Hepatocyte (in vitro differentiated cells): ENCODE measurements at regions not wholly inside any gene's neighbourhood (a gene's known extent, or its start where the extent isn't known, plus 50 kb on each side); places are given as distances from the start of the nearest gene placed in this dataset.

Source experiments
- DNase-seq: peaks from one replicate; pipeline ENCODE4 v3.0.0-alpha.2; 2016; ENCODE audit warnings: low spot score
- H2AFZ ChIP-seq: fragments of 200-600 bp; sonication (generic); 2 replicates; pipeline ENCODE4 v1.6.0; 2016; ENCODE audit warnings: antibody characterized with exemption, mild to moderate bottlenecking
- H3K27ac ChIP-seq: fragments of 200-600 bp; sonication (generic); 2 replicates; pipeline ENCODE4 v1.5.1; 2016; ENCODE audit warnings: mild to moderate bottlenecking
- H3K27me3 ChIP-seq: fragments of 200-600 bp; sonication (generic); 2 replicates; pipeline ENCODE4 v1.6.1; 2016
- H3K36me3 ChIP-seq: fragments of 200-600 bp; sonication (generic); replicated peaks from 2 replicates; pipeline ENCODE4 v1.5.1; 2016; ENCODE audit warnings: low read depth; ENCODE audit not compliant: insufficient read depth
- H3K4me1 ChIP-seq: fragments of 200-600 bp; sonication (generic); 2 replicates; pipeline ENCODE4 v1.5.1; 2016; ENCODE audit warnings: mild to moderate bottlenecking, moderate library complexity; ENCODE audit not compliant: insufficient read depth
- H3K4me2 ChIP-seq: fragments of 200-600 bp; sonication (generic); 2 replicates; pipeline ENCODE4 v1.6.0; 2016
- H3K4me3 ChIP-seq: fragments of 200-600 bp; sonication (generic); 2 replicates; pipeline ENCODE4 v1.5.1; 2016; ENCODE audit warnings: mild to moderate bottlenecking
- H3K79me2 ChIP-seq: fragments of 200-600 bp; sonication (generic); 2 replicates; pipeline ENCODE4 v1.6.0; 2017; ENCODE audit warnings: mild to moderate bottlenecking
- H3K9me2 ChIP-seq: fragments of 200-600 bp; sonication (generic); replicated peaks from 2 replicates; pipeline ENCODE4 v1.6.0; 2017; ENCODE audit warnings: mild to moderate bottlenecking; ENCODE audit not compliant: insufficient read depth
- H3K9me3 ChIP-seq: fragments of 200-600 bp; sonication (generic); 2 replicates; pipeline ENCODE4 v1.5.1; 2016; ENCODE audit warnings: low read depth, mild to moderate bottlenecking
- H4K20me1 ChIP-seq: fragments of 200-600 bp; sonication (generic); 2 replicates; pipeline ENCODE4 v1.6.0; 2016; ENCODE audit warnings: mild to moderate bottlenecking; ENCODE audit not compliant: insufficient read depth, poor library complexity, severe bottlenecking
- EZH2 ChIP-seq: fragments of 200-600 bp; sonication (generic); IDR thresholded peaks from 2 replicates; pipeline ENCODE4 v1.6.1; 2016; ENCODE audit warnings: antibody characterized with exemption, mild to moderate bottlenecking, borderline replicate concordance
- EZH2phosphoT487 ChIP-seq: fragments of 200-600 bp; sonication (generic); IDR thresholded peaks from one replicate; pipeline ENCODE4 v1.6.1; 2018; ENCODE audit warnings: antibody characterized with exemption, mild to moderate bottlenecking, low read depth, moderate library complexity; ENCODE audit not compliant: unreplicated experiment, severe bottlenecking
- WGBS: methylation state at CpG from one replicate; pipeline ENCODE4 v1.1.6; 2016; ENCODE audit warnings: low lambda C conversion rate; ENCODE audit errors: missing lambda C conversion rate; 5-methylcytosine and 5-hydroxymethylcytosine counted together
- TF ChIP-seq, protein P1 (sequence below): fragments of 200-600 bp; sonication (generic); IDR thresholded peaks from 2 replicates; pipeline ENCODE4 v1.5.1; 2016; ENCODE audit warnings: antibody characterized with exemption, mild to moderate bottlenecking; ENCODE audit not compliant: poor library complexity

DNA sequence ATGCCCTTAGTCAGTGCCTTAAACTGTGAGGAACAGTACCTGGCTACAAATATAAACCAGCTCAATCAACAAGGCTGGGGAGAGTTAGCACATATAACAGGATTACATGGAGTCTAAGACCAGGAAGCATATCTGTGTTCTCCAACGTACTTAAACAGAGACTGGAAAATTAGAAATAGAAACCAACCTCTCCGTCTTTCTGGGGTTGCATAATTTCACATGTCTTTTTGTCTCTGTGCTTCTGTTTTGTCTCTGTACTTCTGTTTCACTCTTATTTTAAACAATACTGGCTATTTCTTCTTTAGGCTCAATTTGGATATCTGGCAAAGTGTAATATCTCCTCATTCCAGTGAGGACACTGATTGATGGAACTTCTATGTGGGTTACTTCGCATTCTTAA, 749.0 kb upstream of the ZEB2 start:
- no peak overlapping the region for H2AFZ ChIP-seq
- 92% methylated on average over 3 of the region's 3 CpGs for WGBS
- H3K9me3 ChIP-seq: no peaks in the 10 kb centered on the region
- H3K9me2 ChIP-seq: no peaks in the 10 kb centered on the region
- no peaks in the 10 kb centered on the region for H3K79me2 ChIP-seq
- DNase-seq: no peak
- no peak overlapping the region for H3K4me3 ChIP-seq
- H3K4me1 ChIP-seq: no peaks in the 10 kb centered on the region
- TF ChIP-seq, protein P1, sequence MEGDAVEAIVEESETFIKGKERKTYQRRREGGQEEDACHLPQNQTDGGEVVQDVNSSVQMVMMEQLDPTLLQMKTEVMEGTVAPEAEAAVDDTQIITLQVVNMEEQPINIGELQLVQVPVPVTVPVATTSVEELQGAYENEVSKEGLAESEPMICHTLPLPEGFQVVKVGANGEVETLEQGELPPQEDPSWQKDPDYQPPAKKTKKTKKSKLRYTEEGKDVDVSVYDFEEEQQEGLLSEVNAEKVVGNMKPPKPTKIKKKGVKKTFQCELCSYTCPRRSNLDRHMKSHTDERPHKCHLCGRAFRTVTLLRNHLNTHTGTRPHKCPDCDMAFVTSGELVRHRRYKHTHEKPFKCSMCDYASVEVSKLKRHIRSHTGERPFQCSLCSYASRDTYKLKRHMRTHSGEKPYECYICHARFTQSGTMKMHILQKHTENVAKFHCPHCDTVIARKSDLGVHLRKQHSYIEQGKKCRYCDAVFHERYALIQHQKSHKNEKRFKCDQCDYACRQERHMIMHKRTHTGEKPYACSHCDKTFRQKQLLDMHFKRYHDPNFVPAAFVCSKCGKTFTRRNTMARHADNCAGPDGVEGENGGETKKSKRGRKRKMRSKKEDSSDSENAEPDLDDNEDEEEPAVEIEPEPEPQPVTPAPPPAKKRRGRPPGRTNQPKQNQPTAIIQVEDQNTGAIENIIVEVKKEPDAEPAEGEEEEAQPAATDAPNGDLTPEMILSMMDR: no peak
- TF ChIP-seq EZH2 (no peak), EZH2phosphoT487 (no peak)
- H3K4me2 ChIP-seq: no peak overlapping the region
- no peak overlapping the region for H3K27ac ChIP-seq
- no peaks in the 10 kb centered on the region for H4K20me1 ChIP-seq
- no peaks in the 10 kb centered on the region for H3K36me3 ChIP-seq
- no peaks in the 10 kb centered on the region for H3K27me3 ChIP-seq

- Histone ChIP-seq H3K4me3 (no peak overlapping the region), H3K9me3 (no peaks in the 10 kb centered on the region), H3K79me2 (no peaks in the 10 kb centered on the region), H3K4me2 (no peak overlapping the region), H3K27ac (no peak overlapping the region), H3K36me3 (no peaks in the 10 kb centered on the region), H3K27me3 (no peaks in the 10 kb centered on the region), H2AFZ (no peak overlapping the region), H4K20me1 (no peaks in the 10 kb centered on the region), H3K4me1 (no peaks in the 10 kb centered on the region), H3K9me2 (no peaks in the 10 kb centered on the region)
- TF ChIP-seq EZH2: no peak
- TF ChIP-seq, protein P1: no peak
- TF ChIP-seq EZH2phosphoT487: no peak
- no peak for DNase-seq
These were observed 747.5 kb upstream of the ZEB2 start for GRCh38 chr2:145267451-145267850.

GRCh38 chr2:145265244-145265643, 745.3 kb upstream of the ZEB2 start:
- H3K27me3 ChIP-seq: no peaks in the 10 kb centered on the region
- no peak overlapping the region for H3K4me3 ChIP-seq
- H3K9me3 ChIP-seq: no peaks in the 10 kb centered on the region
- H3K4me2 ChIP-seq: no peak overlapping the region
- H2AFZ ChIP-seq: no peak overlapping the region
- no peaks in the 10 kb centered on the region for H3K79me2 ChIP-seq
- no peaks in the 10 kb centered on the region for H3K9me2 ChIP-seq
- no peak overlapping the region for H3K27ac ChIP-seq
- no peaks in the 10 kb centered on the region for H3K4me1 ChIP-seq
- 93% methylated on average over 6 of the region's 6 CpGs for WGBS
- H4K20me1 ChIP-seq: no peaks in the 10 kb centered on the region
- no peak for DNase-seq
- TF ChIP-seq, protein P1: no peak
- TF ChIP-seq EZH2: no peak
- TF ChIP-seq EZH2phosphoT487: no peak
- no peaks in the 10 kb centered on the region for H3K36me3 ChIP-seq

GRCh38 chr2:145260674-145261073, 740.8 kb upstream of the ZEB2 start:
- H3K27me3 ChIP-seq: no peaks in the 10 kb centered on the region
- DNase-seq: no peak
- H3K36me3 ChIP-seq: no peaks in the 10 kb centered on the region
- H3K79me2 ChIP-seq: no peaks in the 10 kb centered on the region
- H3K27ac ChIP-seq: no peak overlapping the region
- no peaks in the 10 kb centered on the region for H3K9me3 ChIP-seq
- no peaks in the 10 kb centered on the region for H3K9me2 ChIP-seq
- H2AFZ ChIP-seq: no peak overlapping the region
- no peaks in the 10 kb centered on the region for H3K4me1 ChIP-seq
- no peaks in the 10 kb centered on the region for H4K20me1 ChIP-seq
- no peak overlapping the region for H3K4me2 ChIP-seq
- WGBS: 91% methylated on average over 2 of the region's 2 CpGs
- H3K4me3 ChIP-seq: no peak overlapping the region
- TF ChIP-seq EZH2phosphoT487 (no peak), EZH2 (no peak)
- TF ChIP-seq, protein P1: no peak
